Epithelial cell of prostate (primary cell): ENCODE measurements at regions not wholly inside any gene's neighbourhood (a gene's known extent, or its start where the extent isn't known, plus 50 kb on each side); places are given as distances from the start of the nearest gene placed in this dataset.

Source experiments
- DNase-seq: peaks from one replicate; pipeline ENCODE4 v3.0.0-alpha.2; 2011; ENCODE audit warnings: low read depth, low spot score
- H3K27ac ChIP-seq: fragments of 450-650 bp; 2 replicates; pipeline ENCODE4 v1.5.1; 2017; ENCODE audit warnings: mild to moderate bottlenecking

- H3K27ac ChIP-seq: no peak overlapping the region
- DNase-seq: no peak
These were observed 707.5 kb upstream of the FZD8 start for GRCh38 chr10:36349445-36350078.

GRCh38 chr10:36345807-36346206 lies 703.7 kb upstream of the FZD8 start:
- H3K27ac ChIP-seq: no peak overlapping the region
- DNase-seq: no peak

GRCh38 chr10:36345175-36345533 lies 703.1 kb upstream of the FZD8 start:
- no peak for DNase-seq
- no peak overlapping the region for H3K27ac ChIP-seq

GRCh38 chr10:36344240-36345174 lies 702.4 kb upstream of the FZD8 start:
- no peak overlapping the region for H3K27ac ChIP-seq
- no peak for DNase-seq

- H3K27ac ChIP-seq: no peak overlapping the region
- DNase-seq: no peak
These were observed 700.7 kb upstream of the FZD8 start for GRCh38 chr10:36342781-36343180.

- no peak overlapping the region for H3K27ac ChIP-seq
- no peak for DNase-seq
These were observed 699.4 kb upstream of the FZD8 start for GRCh38 chr10:36341471-36341870.

GRCh38 chr10:36336315-36336714 lies 694.2 kb upstream of the FZD8 start:
- DNase-seq: no peak

GRCh38 chr10:36333446-36333845 lies 691.4 kb upstream of the FZD8 start:
- no peak for DNase-seq
- H3K27ac ChIP-seq: no peak overlapping the region

More at GRCh38 chr10:36336315-36336714, 694.2 kb upstream of the FZD8 start:
- H3K27ac ChIP-seq: no peak overlapping the region

- H3K27ac ChIP-seq: no peak overlapping the region
- DNase-seq: no peak
These were observed 690.8 kb upstream of the FZD8 start for GRCh38 chr10:36332926-36333325.

- no peak for DNase-seq
- no peak overlapping the region for H3K27ac ChIP-seq
These were observed 689.0 kb upstream of the FZD8 start for GRCh38 chr10:36331121-36331520.

- no peak for DNase-seq
- no peak overlapping the region for H3K27ac ChIP-seq
These were observed 683.7 kb upstream of the FZD8 start for GRCh38 chr10:36325815-36326214.

- H3K27ac ChIP-seq: no peak overlapping the region
- no peak for DNase-seq
These were observed 682.7 kb upstream of the FZD8 start for GRCh38 chr10:36324831-36325230.

GRCh38 chr10:36313142-36313541 lies 671.0 kb upstream of the FZD8 start:
- DNase-seq: no peak

GRCh38 chr10:36303896-36304295 lies 661.8 kb upstream of the FZD8 start:
- no peak for DNase-seq
- no peak overlapping the region for H3K27ac ChIP-seq

More at GRCh38 chr10:36313142-36313541, 671.0 kb upstream of the FZD8 start:
- no peak overlapping the region for H3K27ac ChIP-seq

- H3K27ac ChIP-seq: no peak overlapping the region
- no peak for DNase-seq
These were observed 660.0 kb upstream of the FZD8 start for GRCh38 chr10:36302086-36302485.

- DNase-seq: no peak
- H3K27ac ChIP-seq: no peak overlapping the region
These were observed 659.4 kb upstream of the FZD8 start for GRCh38 chr10:36301539-36301938.

- no peak for DNase-seq
These were observed 659.0 kb upstream of the FZD8 start for GRCh38 chr10:36301139-36301538.

GRCh38 chr10:36283827-36284226 lies 641.7 kb upstream of the FZD8 start:
- H3K27ac ChIP-seq: no peak overlapping the region
- no peak for DNase-seq

More at GRCh38 chr10:36301139-36301538, 659.0 kb upstream of the FZD8 start:
- H3K27ac ChIP-seq: no peak overlapping the region

GRCh38 chr10:36281831-36282331 lies 639.8 kb upstream of the FZD8 start:
- no peak overlapping the region for H3K27ac ChIP-seq
- no peak for DNase-seq

- no peak for DNase-seq
- no peak overlapping the region for H3K27ac ChIP-seq
These were observed 638.9 kb upstream of the FZD8 start for GRCh38 chr10:36280890-36281499.

GRCh38 chr10:36280321-36280741 lies 638.2 kb upstream of the FZD8 start:
- no peak overlapping the region for H3K27ac ChIP-seq
- DNase-seq: no peak
